ENCODE measurements at regions not wholly inside any gene's neighbourhood (a gene's known extent, or its start where the extent isn't known, plus 50 kb on each side); places are given as distances from the start of the nearest gene placed in this dataset.
"Not testable (repeated sequence)": the region's sequence is repeated elsewhere in the genome, so short reads cannot be mapped to it uniquely, and the experiment has no call there.

- Histone ChIP-seq H3K36me3 (ENCODE audit: control insufficient read depth, insufficient read depth, low read length) (no peaks in the 10 kb centered on the region), H3K27me3 (ENCODE audit: control insufficient read depth, insufficient read depth, low read length) (no peaks in the 10 kb centered on the region), H3K4me3 (ENCODE audit: low read depth, low read length) (no peak overlapping the region)
- ChIA-PET POLR2A (no interaction called here), CTCF (no interaction called here)
- no peak for TF ChIP-seq CTCF (IDR thresholded peaks at IDR 0.05; ENCODE audit: insufficient read depth, low read depth, low read length)
- DNase-seq (ENCODE audit: low read depth): no peak
These were observed 67.1 kb upstream of the SMURF2 start for GRCh38 chr17:64729201-64729600.

GRCh38 chr17:64728041-64728695 is 66.1 kb upstream of the SMURF2 start:
- no peaks in the 10 kb centered on the region for H3K27me3 ChIP-seq (ENCODE audit: control insufficient read depth, insufficient read depth, low read length)
- CTCF ChIA-PET: interaction anchor here (0.7 to 0.9 kb wide), 2 partner anchors 28 to 79 kb away, joined by 3 read pairs; no protein-coding TSS in a partner anchor
- no peak for TF ChIP-seq CTCF (IDR thresholded peaks at IDR 0.05; ENCODE audit: insufficient read depth, low read depth, low read length)
- POLR2A ChIA-PET: no interaction called here
- no peaks in the 10 kb centered on the region for H3K36me3 ChIP-seq (ENCODE audit: control insufficient read depth, insufficient read depth, low read length)
- no peak overlapping the region for H3K4me3 ChIP-seq (ENCODE audit: low read depth, low read length)
- DNase-seq (ENCODE audit: low read depth): no peak

GRCh38 chr17:64726025-64726424 is 63.9 kb upstream of the SMURF2 start:
- CTCF ChIA-PET: not testable (repeated sequence)

GRCh38 chr17:64724246-64724645 is 62.1 kb upstream of the SMURF2 start:
- H3K27me3 ChIP-seq (ENCODE audit: control insufficient read depth, insufficient read depth, low read length); H3K36me3 ChIP-seq (ENCODE audit: control insufficient read depth, insufficient read depth, low read length); DNase-seq (ENCODE audit: low read depth); H3K4me3 ChIP-seq (ENCODE audit: low read depth, low read length); POLR2A ChIA-PET: not testable (repeated sequence)
- CTCF ChIA-PET: interaction anchor here (0.6 to 1.0 kb wide), 2 partner anchors 16 to 127 kb away, joined by 3 to 4 read pairs; no protein-coding TSS in a partner anchor

More at GRCh38 chr17:64726025-64726424, 63.9 kb upstream of the SMURF2 start:
- H3K4me3 ChIP-seq (ENCODE audit: low read depth, low read length); H3K36me3 ChIP-seq (ENCODE audit: control insufficient read depth, insufficient read depth, low read length); DNase-seq (ENCODE audit: low read depth); H3K27me3 ChIP-seq (ENCODE audit: control insufficient read depth, insufficient read depth, low read length); POLR2A ChIA-PET: not testable (repeated sequence)

GRCh38 chr17:64723781-64724180 is 61.7 kb upstream of the SMURF2 start:
- Histone ChIP-seq H3K4me3 (ENCODE audit: low read depth, low read length) (no peak overlapping the region), H3K36me3 (ENCODE audit: control insufficient read depth, insufficient read depth, low read length) (no peaks in the 10 kb centered on the region), H3K27me3 (ENCODE audit: control insufficient read depth, insufficient read depth, low read length) (no peaks in the 10 kb centered on the region)
- no peak for DNase-seq (ENCODE audit: low read depth)
- POLR2A ChIA-PET: no interaction called here
- CTCF ChIA-PET: interaction anchor here (1.0 kb wide), 1 partner anchor 16 kb away, joined by 3 read pairs; no protein-coding TSS in a partner anchor
- TF ChIP-seq CTCF (IDR thresholded peaks at IDR 0.05; ENCODE audit: insufficient read depth, low read depth, low read length): no peak

GRCh38 chr17:64721556-64721955 is 59.4 kb upstream of the SMURF2 start:
- POLR2A ChIA-PET; H3K36me3 ChIP-seq (ENCODE audit: control insufficient read depth, insufficient read depth, low read length); H3K27me3 ChIP-seq (ENCODE audit: control insufficient read depth, insufficient read depth, low read length); CTCF ChIA-PET; H3K4me3 ChIP-seq (ENCODE audit: low read depth, low read length); DNase-seq (ENCODE audit: low read depth): not testable (repeated sequence)

- H3K36me3 ChIP-seq (ENCODE audit: control insufficient read depth, insufficient read depth, low read length); H3K27me3 ChIP-seq (ENCODE audit: control insufficient read depth, insufficient read depth, low read length); POLR2A ChIA-PET; DNase-seq (ENCODE audit: low read depth); H3K4me3 ChIP-seq (ENCODE audit: low read depth, low read length); CTCF ChIA-PET: not testable (repeated sequence)
These were observed 58.1 kb upstream of the SMURF2 start for GRCh38 chr17:64720253-64720652.

GRCh38 chr17:64719517-64719916 is 57.4 kb upstream of the SMURF2 start:
- H3K4me3 ChIP-seq (ENCODE audit: low read depth, low read length); POLR2A ChIA-PET; CTCF ChIA-PET; H3K27me3 ChIP-seq (ENCODE audit: control insufficient read depth, insufficient read depth, low read length); H3K36me3 ChIP-seq (ENCODE audit: control insufficient read depth, insufficient read depth, low read length); DNase-seq (ENCODE audit: low read depth): not testable (repeated sequence)

GRCh38 chr17:64718816-64719215 is 56.7 kb upstream of the SMURF2 start:
- H3K4me3 ChIP-seq (ENCODE audit: low read depth, low read length); H3K36me3 ChIP-seq (ENCODE audit: control insufficient read depth, insufficient read depth, low read length); DNase-seq (ENCODE audit: low read depth); H3K27me3 ChIP-seq (ENCODE audit: control insufficient read depth, insufficient read depth, low read length); CTCF ChIA-PET; POLR2A ChIA-PET: not testable (repeated sequence)

All from BJ (cell line).